Esophagus squamous epithelium (tissue), 4 donors: ENCODE measurements at regions not wholly inside any gene's neighbourhood (a gene's known extent, or its start where the extent isn't known, plus 50 kb on each side); places are given as distances from the start of the nearest gene placed in this dataset.

Experiments used
- POLR2A ChIP-seq, 4 donors: fragments of 450-650 bp; IDR thresholded peaks; one replicate each; pipeline ENCODE4 v1.6.1; 2017; ENCODE audit warnings: antibody characterized with exemption in 4 of 4, mild to moderate bottlenecking in 4 of 4, moderate library complexity in 3 of 4
- TF ChIP-seq, protein P1 (sequence below), 6 experiments: fragments of 450-650 bp in 4 of 6; fragments of 200-600 bp in 2 of 6; sonication (generic) in 2 of 6; IDR thresholded peaks; one replicate each; pipeline ENCODE4 v1.5.1; 2016 to 2019; ENCODE audit warnings: antibody characterized with exemption in 6 of 6, mild to moderate bottlenecking in 4 of 6, moderate library complexity in 4 of 6

DNA sequence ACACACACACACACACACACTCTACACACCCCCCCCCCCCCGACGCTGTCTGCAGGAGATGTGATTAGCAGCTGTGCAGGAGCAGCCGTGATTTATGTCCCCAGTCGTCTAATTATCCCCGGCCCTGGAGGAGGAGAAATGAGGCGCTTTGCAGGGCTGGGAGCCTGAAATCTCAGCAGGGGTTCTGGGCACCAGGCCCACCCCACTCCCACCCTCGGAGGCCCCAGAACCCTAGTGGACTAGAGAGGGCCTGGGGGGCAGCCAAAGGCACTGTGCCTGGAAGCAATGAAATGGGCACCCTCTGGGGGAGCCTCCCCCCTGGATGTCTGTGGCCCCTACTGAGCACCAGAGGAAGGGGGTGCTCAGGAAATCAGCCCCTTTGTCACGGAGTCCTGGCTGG is 134.2 kb upstream of the CIBAR2 start:
- TF ChIP-seq, protein P1, sequence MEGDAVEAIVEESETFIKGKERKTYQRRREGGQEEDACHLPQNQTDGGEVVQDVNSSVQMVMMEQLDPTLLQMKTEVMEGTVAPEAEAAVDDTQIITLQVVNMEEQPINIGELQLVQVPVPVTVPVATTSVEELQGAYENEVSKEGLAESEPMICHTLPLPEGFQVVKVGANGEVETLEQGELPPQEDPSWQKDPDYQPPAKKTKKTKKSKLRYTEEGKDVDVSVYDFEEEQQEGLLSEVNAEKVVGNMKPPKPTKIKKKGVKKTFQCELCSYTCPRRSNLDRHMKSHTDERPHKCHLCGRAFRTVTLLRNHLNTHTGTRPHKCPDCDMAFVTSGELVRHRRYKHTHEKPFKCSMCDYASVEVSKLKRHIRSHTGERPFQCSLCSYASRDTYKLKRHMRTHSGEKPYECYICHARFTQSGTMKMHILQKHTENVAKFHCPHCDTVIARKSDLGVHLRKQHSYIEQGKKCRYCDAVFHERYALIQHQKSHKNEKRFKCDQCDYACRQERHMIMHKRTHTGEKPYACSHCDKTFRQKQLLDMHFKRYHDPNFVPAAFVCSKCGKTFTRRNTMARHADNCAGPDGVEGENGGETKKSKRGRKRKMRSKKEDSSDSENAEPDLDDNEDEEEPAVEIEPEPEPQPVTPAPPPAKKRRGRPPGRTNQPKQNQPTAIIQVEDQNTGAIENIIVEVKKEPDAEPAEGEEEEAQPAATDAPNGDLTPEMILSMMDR (IDR thresholded peaks at IDR 0.05), result no peak
- TF ChIP-seq POLR2A (IDR thresholded peaks at IDR 0.05), result no peak
